AG09319 (cell line): ENCODE measurements at regions not wholly inside any gene's neighbourhood (a gene's known extent, or its start where the extent isn't known, plus 50 kb on each side); places are given as distances from the start of the nearest gene placed in this dataset.

Experiments used
- DNase-seq: peaks from one replicate; pipeline ENCODE4 v3.0.0-alpha.2; 2010; ENCODE audit warnings: low read depth; ENCODE audit errors: extremely low read depth
- CTCF ChIP-seq: IDR thresholded peaks from 2 replicates; pipeline ENCODE4 v1.5.1; 2011; ENCODE audit warnings: low read depth, mild to moderate bottlenecking, inconsistent platforms, low read length, moderate library complexity

- no peak for DNase-seq
- TF ChIP-seq CTCF: no peak
These were observed 56.1 kb upstream of the FBRSL1 start for GRCh38 chr12:132433641-132434395.

GRCh38 chr12:132432721-132433577, 57.0 kb upstream of the FBRSL1 start:
- no peak for TF ChIP-seq CTCF
- DNase-seq: no peak

- no peak for TF ChIP-seq CTCF
- no peak for DNase-seq
These were observed 57.7 kb upstream of the FBRSL1 start for GRCh38 chr12:132432126-132432705.

DNA sequence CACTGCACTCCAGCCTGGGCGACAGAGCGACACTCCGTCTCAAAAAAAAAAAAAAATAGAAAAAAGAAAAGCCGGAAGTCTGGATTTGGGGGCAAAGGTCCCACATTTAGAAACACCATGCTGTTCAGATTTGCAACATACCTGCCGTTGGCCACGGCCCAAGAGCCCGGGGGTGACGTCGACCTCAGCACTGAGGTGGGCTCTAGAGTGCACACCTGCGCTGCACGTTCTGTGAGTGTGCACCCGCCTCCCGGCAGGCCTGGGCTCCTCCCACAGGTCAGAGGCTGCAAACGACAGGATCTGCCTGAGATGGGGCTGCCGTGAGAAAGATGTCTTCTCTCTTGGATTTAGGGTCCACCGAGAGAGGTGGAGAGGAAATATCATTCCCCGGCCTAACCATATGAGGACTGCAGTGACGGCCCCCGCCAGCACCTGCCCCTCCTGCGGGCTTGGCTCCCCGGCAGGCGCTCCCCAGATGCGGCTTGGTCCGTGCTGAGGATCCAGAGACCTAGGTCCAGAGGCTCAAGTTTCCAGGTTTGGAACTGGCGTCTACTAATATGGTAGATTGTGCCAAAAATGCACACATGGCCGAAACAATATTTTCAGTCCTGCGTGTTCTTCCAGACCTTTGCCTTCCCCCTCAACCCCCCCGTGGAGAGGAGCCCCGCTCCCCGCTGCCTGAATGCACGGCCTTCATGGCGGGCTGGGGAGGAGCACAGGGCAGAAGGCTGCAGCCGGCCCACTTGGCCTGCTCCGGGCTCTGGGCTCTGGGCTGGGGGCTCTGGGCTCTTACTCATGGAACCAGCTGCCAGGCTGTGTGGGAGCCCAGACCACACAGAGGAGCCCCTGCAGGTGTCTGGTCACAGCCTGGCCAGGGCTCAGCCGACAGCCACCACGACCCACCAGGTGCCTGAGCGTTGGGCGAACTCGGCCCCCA, 58.8 kb upstream of the FBRSL1 start:
- DNase-seq: no peak
- no peak for TF ChIP-seq CTCF

GRCh38 chr12:132429946-132430643, 59.9 kb upstream of the FBRSL1 start:
- no peak for TF ChIP-seq CTCF
- no peak for DNase-seq

- no peak for DNase-seq
- no peak for TF ChIP-seq CTCF
These were observed 60.4 kb upstream of the FBRSL1 start for GRCh38 chr12:132429602-132429945.
